PFSK-1 (cell line): ENCODE measurements at regions not wholly inside any gene's neighbourhood (a gene's known extent, or its start where the extent isn't known, plus 50 kb on each side); places are given as distances from the start of the nearest gene placed in this dataset.

Experiments
- FOXP2 ChIP-seq: optimal IDR thresholded peaks from 2 replicates; pipeline ENCODE3; 2011; ENCODE audit warnings: borderline replicate concordance, control low read depth, inconsistent platforms; ENCODE audit not compliant: insufficient read depth; ENCODE audit errors: extremely low read length, extremely low read depth
- POLR2AphosphoS5 ChIP-seq: IDR thresholded peaks from 2 replicates; pipeline ENCODE4 v1.6.1; 2012; ENCODE audit warnings: low read depth, mild to moderate bottlenecking, control low read depth, low read length, moderate library complexity
- REST ChIP-seq, 2 experiments: IDR thresholded peaks; 2 replicates each; pipeline versions ENCODE4 v1.6.1 to v1.8.0; 2011 to 2012; ENCODE audit warnings: low read depth in 2 of 2, low read length in 2 of 2, control low read depth in 1 of 2, inconsistent platforms in 1 of 2, mild to moderate bottlenecking in 1 of 2, moderate library complexity in 1 of 2; ENCODE audit not compliant: insufficient read depth in 1 of 2
- SIN3A ChIP-seq: IDR thresholded peaks from 2 replicates; pipeline ENCODE4 v1.6.1; 2012; ENCODE audit warnings: mild to moderate bottlenecking, low read length, moderate library complexity, borderline replicate concordance; ENCODE audit not compliant: insufficient read depth
- TAF1 ChIP-seq: IDR thresholded peaks from 2 replicates; pipeline ENCODE4 v1.6.1; 2012; ENCODE audit warnings: low read length, control low read depth, borderline replicate concordance; ENCODE audit not compliant: insufficient read depth

- TF ChIP-seq SIN3A (no peak), REST (IDR thresholded peaks at IDR 0.05; ENCODE audit: insufficient read depth in 1 of 2, low read depth in 2 of 2, low read length in 2 of 2) (no peak), POLR2AphosphoS5 (no peak), TAF1 (no peak), FOXP2 (no peak)
These were observed 1868.9 kb downstream of the PCDH7 start for GRCh38 chr4:32589097-32589496.
